Esophagus squamous epithelium (tissue), 5 donors: ENCODE measurements at regions not wholly inside any gene's neighbourhood (a gene's known extent, or its start where the extent isn't known, plus 50 kb on each side); places are given as distances from the start of the nearest gene placed in this dataset.

Experiments
- DNase-seq: peaks from one replicate; lab custom pipeline; 2025; lab: John Stamatoyannopoulos, UW
- H3K27ac ChIP-seq, 4 donors: fragments of 200-600 bp; sonication (generic); one replicate each; pipeline ENCODE4 v1.5.1; 2016 to 2019; ENCODE audit warnings: mild to moderate bottlenecking in 1 of 4
- H3K27me3 ChIP-seq, 4 donors: fragments of 200-600 bp; sonication (generic); 1 replicate in 3 of 4; 2 replicates in 1 of 4; pipeline versions ENCODE4 v1.5.1 to v1.6.0; 2017 to 2021; ENCODE audit warnings: antibody characterized with exemption in 1 of 4
- H3K36me3 ChIP-seq, 3 donors: fragments of 200-600 bp; sonication (generic); one replicate each; pipeline ENCODE4 v1.5.1; 2016 to 2019
- H3K4me1 ChIP-seq, 3 donors: fragments of 200-600 bp; sonication (generic); one replicate each; pipeline ENCODE4 v1.5.1; 2017 to 2019
- H3K4me3 ChIP-seq, 4 donors: fragments of 200-600 bp; sonication (generic); 1 replicate in 3 of 4; 2 replicates in 1 of 4; pipeline ENCODE4 v1.5.1; 2016 to 2019; ENCODE audit warnings: mild to moderate bottlenecking in 2 of 4, moderate library complexity in 1 of 4
- H3K9me3 ChIP-seq, 3 donors: fragments of 200-600 bp; sonication (generic); one replicate each; pipeline ENCODE4 v1.5.1; 2016 to 2019
- CTCF ChIP-seq, 6 experiments: fragments of 450-650 bp in 4 of 6; fragments of 200-600 bp in 2 of 6; sonication (generic) in 2 of 6; IDR thresholded peaks; one replicate each; pipeline ENCODE4 v1.5.1; 2016 to 2019; ENCODE audit warnings: antibody characterized with exemption in 6 of 6, mild to moderate bottlenecking in 4 of 6, moderate library complexity in 4 of 6
- POLR2A ChIP-seq, 4 donors: fragments of 450-650 bp; IDR thresholded peaks; one replicate each; pipeline ENCODE4 v1.6.1; 2017; ENCODE audit warnings: antibody characterized with exemption in 4 of 4, mild to moderate bottlenecking in 4 of 4, moderate library complexity in 3 of 4
- WGBS, 2 donors: methylation state at CpG; one replicate each; pipeline ENCODE4 v1.1.5; 2018; 5-methylcytosine and 5-hydroxymethylcytosine counted together
- intact Hi-C: fragments of 100-400 bp; cut with DNase I; formaldehyde crosslinking; loops from one replicate; pipeline ENCODE4 v1.15.0; 2022
- donor health status: DM: yes; HTN: yes; CAD: no.

GRCh38 chr15:47965297-47965696, 155.5 kb upstream of the SLC24A5 start:
- peaks cover 0 to 77% (median 0%) of the 10 kb centered on the region in 4 donors for H3K27me3 ChIP-seq
- peaks cover 0 to 18% (median 0%) of the 10 kb centered on the region in 3 donors for H3K4me1 ChIP-seq
- TF ChIP-seq CTCF (IDR thresholded peaks at IDR 0.05), result no peak
- TF ChIP-seq POLR2A (IDR thresholded peaks at IDR 0.05), result no peak
- H3K36me3 ChIP-seq, result no peaks in the 10 kb centered on the region
- whole genome bisulfite sequencing, 2 donors, result 94 to 97% methylated on average over 4 of the region's 4 CpGs
- intact Hi-C loops, result no loop called here
- no peak for DNase-seq
- no peaks in the 10 kb centered on the region for H3K9me3 ChIP-seq
- no peak overlapping the region for H3K4me3 ChIP-seq
- no peak overlapping the region for H3K27ac ChIP-seq

DNA sequence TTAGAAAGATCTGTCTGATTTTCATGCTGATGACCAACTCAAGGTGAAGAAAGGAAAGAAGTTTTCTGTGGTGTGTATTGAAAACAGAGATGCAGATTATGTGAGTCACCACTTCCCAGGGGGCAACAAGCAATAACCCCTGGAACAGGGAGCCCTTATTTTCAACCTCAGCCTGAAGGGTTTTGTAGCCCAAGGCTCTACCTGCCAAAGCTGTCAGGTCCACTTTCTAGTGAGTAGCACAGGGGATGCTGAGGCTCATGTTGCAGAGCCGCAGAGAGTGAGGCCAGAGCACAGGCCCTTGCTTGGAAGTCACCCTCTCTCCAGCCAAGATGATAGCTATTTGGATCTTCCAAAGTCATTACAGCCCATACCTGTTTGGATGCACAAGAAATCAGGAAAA, 152.2 kb upstream of the SLC24A5 start:
- Histone ChIP-seq H3K4me1 (peaks cover 0 to 9% (median 0%) of the 10 kb centered on the region in 3 donors), H3K9me3 (no peaks in the 10 kb centered on the region), H3K4me3 (no peak overlapping the region), H3K27me3 (peaks cover 0 to 59% (median 0%) of the 10 kb centered on the region in 4 donors), H3K27ac (no peak overlapping the region), H3K36me3 (no peaks in the 10 kb centered on the region)
- WGBS, 2 donors, result 100% methylated on average over 1 of the region's 1 CpG
- TF ChIP-seq CTCF (IDR thresholded peaks at IDR 0.05) (no peak), POLR2A (IDR thresholded peaks at IDR 0.05) (no peak)
- no peak for DNase-seq
- intact Hi-C loops, result no loop called here

- DNase-seq, result no peak
- H3K4me1 ChIP-seq, result no peaks in the 10 kb centered on the region
- H3K36me3 ChIP-seq, result no peaks in the 10 kb centered on the region
- no peak overlapping the region for H3K4me3 ChIP-seq
- intact Hi-C loops, result no loop called here
- H3K27ac ChIP-seq, result no peak overlapping the region
- H3K27me3 ChIP-seq, result peaks cover 0 to 59% (median 0%) of the 10 kb centered on the region in 4 donors
- no peaks in the 10 kb centered on the region for H3K9me3 ChIP-seq
- TF ChIP-seq POLR2A (IDR thresholded peaks at IDR 0.05) (no peak), CTCF (IDR thresholded peaks at IDR 0.05) (no peak)
- 73 to 76% methylated on average over 4 of the region's 4 CpGs for WGBS, 2 donors
These were observed 149.2 kb upstream of the SLC24A5 start for GRCh38 chr15:47971637-47972036.

GRCh38 chr15:47972738-47973137, 148.1 kb upstream of the SLC24A5 start:
- Histone ChIP-seq H3K36me3 (no peaks in the 10 kb centered on the region), H3K4me3 (no peak overlapping the region), H3K4me1 (no peaks in the 10 kb centered on the region), H3K9me3 (no peaks in the 10 kb centered on the region), H3K27me3 (peaks cover 0 to 55% (median 0%) of the 10 kb centered on the region in 4 donors), H3K27ac (no peak overlapping the region)
- no peak for TF ChIP-seq POLR2A (IDR thresholded peaks at IDR 0.05)
- no peak for TF ChIP-seq CTCF (IDR thresholded peaks at IDR 0.05)
- intact Hi-C loops, result no loop called here
- WGBS, 2 donors, result 60 to 70% methylated on average over 3 of the region's 3 CpGs
- no peak for DNase-seq

- H3K4me3 ChIP-seq, result no peak overlapping the region
- no peak for DNase-seq
- no peak overlapping the region for H3K27ac ChIP-seq
- 44 to 63% methylated on average over 1 of the region's 1 CpG for WGBS, 2 donors
- H3K4me1 ChIP-seq, result no peaks in the 10 kb centered on the region
- H3K27me3 ChIP-seq, result peaks cover 0 to 55% (median 0%) of the 10 kb centered on the region in 4 donors
- H3K36me3 ChIP-seq, result no peaks in the 10 kb centered on the region
- TF ChIP-seq POLR2A (IDR thresholded peaks at IDR 0.05) (no peak), CTCF (IDR thresholded peaks at IDR 0.05) (no peak)
- H3K9me3 ChIP-seq, result no peaks in the 10 kb centered on the region
- intact Hi-C loops, result no loop called here
These were observed 146.1 kb upstream of the SLC24A5 start for GRCh38 chr15:47974724-47975123.
